Caco-2 (cell line): ENCODE measurements at regions not wholly inside any gene's neighbourhood (a gene's known extent, or its start where the extent isn't known, plus 50 kb on each side); places are given as distances from the start of the nearest gene placed in this dataset.

Source experiments
- BruUV-seq: library from RNA; stranded (reverse); fragments of 400-500 nt; replicated peaks from 2 replicates; lab custom pipeline; 2021; lab: Mats Ljungman, UMichigan
- CTCF ChIA-PET: fragments of 300-600 bp; sonication (Branson Sonifier 250); formaldehyde crosslinking; loops from one replicate; lab custom pipeline; 2022; ENCODE audit warnings: antibody characterized with exemption; lab: Charles Lee
- POLR2A ChIA-PET: fragments of 300-600 bp; sonication (Branson Sonifier 250); formaldehyde crosslinking; loops from one replicate; lab custom pipeline; 2022; ENCODE audit warnings: antibody characterized with exemption; lab: Charles Lee
- DNase-seq, 2 experiments: peaks; one replicate each; pipeline versions ENCODE4 v3.0.0 to v3.0.0-alpha.2; 2020 to 2022
- H3K27me3 ChIP-seq: replicated peaks from 2 replicates; pipeline ENCODE4 v1.6.0; 2011; ENCODE audit warnings: low read length; ENCODE audit not compliant: control insufficient read depth, insufficient read depth
- H3K36me3 ChIP-seq: 2 replicates; pipeline ENCODE4 v1.5.1; 2011; ENCODE audit warnings: low read length; ENCODE audit not compliant: control insufficient read depth, insufficient read depth
- H3K4me1 ChIP-seq: fragments of 250-450 bp; sonication (Bioruptor Pico); 2 replicates; pipeline ENCODE4 v1.5.1; 2020; ENCODE audit warnings: mild to moderate bottlenecking
- H3K4me3 ChIP-seq: 2 replicates; pipeline ENCODE4 v1.5.1; 2011; ENCODE audit warnings: low read depth, mild to moderate bottlenecking, control low read depth, low read length
- H3K9me3 ChIP-seq: fragments of 250-450 bp; sonication (Bioruptor Pico); 2 replicates; pipeline ENCODE4 v1.5.1; 2020; ENCODE audit warnings: mild to moderate bottlenecking, moderate library complexity
- H3K27ac Mint-ChIP-seq: one replicate; pipeline ENCODE4 v1.8.0; 2022; ENCODE audit warnings: mixed read lengths; ENCODE audit not compliant: unreplicated experiment
- H3K27me3 Mint-ChIP-seq: one replicate; pipeline ENCODE4 v1.8.0; 2022; ENCODE audit warnings: mixed read lengths; ENCODE audit not compliant: insufficient read depth, unreplicated experiment
- H3K36me3 Mint-ChIP-seq: one replicate; pipeline ENCODE4 v1.8.0; 2022; ENCODE audit warnings: mild to moderate bottlenecking, mixed read lengths; ENCODE audit not compliant: insufficient read depth, unreplicated experiment
- H3K4me1 Mint-ChIP-seq: one replicate; pipeline ENCODE4 v1.8.0; 2022; ENCODE audit warnings: low read depth, mixed read lengths; ENCODE audit not compliant: unreplicated experiment
- H3K4me3 Mint-ChIP-seq: one replicate; pipeline ENCODE4 v1.8.0; 2022; ENCODE audit warnings: mild to moderate bottlenecking, moderate library complexity, mixed read lengths; ENCODE audit not compliant: unreplicated experiment
- H3K9me3 Mint-ChIP-seq: one replicate; pipeline ENCODE4 v1.8.0; 2022; ENCODE audit warnings: mixed read lengths; ENCODE audit not compliant: unreplicated experiment
- CTCF ChIP-seq, 2 experiments: fragments of 200-600 bp in 1 of 2; IDR thresholded peaks; 1 replicate in 1 of 2; 2 replicates in 1 of 2; pipeline versions ENCODE4 v1.5.1 to v1.8.0; 2011 to 2022; ENCODE audit warnings: antibody characterized with exemption in 1 of 2, control low read depth in 1 of 2, inconsistent platforms in 1 of 2, low read depth in 1 of 2, low read length in 1 of 2, mild to moderate bottlenecking in 1 of 2, moderate library complexity in 1 of 2; ENCODE audit not compliant: insufficient read depth in 1 of 2, severe bottlenecking in 1 of 2, unreplicated experiment in 1 of 2
- intact Hi-C: fragments of 100-400 bp; cut with micrococcal nuclease; formaldehyde crosslinking; loops from one replicate; pipeline ENCODE4 v1.10.0; 2022; ENCODE audit not compliant: unreplicated experiment

- H3K27me3 ChIP-seq = no peaks in the 10 kb centered on the region
- H3K4me1 ChIP-seq = no peaks in the 10 kb centered on the region
- no peak for DNase-seq
- Mint-ChIP-seq H3K4me1 (no peaks in the 10 kb centered on the region), H3K36me3 (no peaks in the 10 kb centered on the region), H3K27ac (no peak overlapping the region), H3K4me3 (no peak overlapping the region), H3K9me3 (no peaks in the 10 kb centered on the region), H3K27me3 (no peaks in the 10 kb centered on the region)
- no peaks in the 10 kb centered on the region for H3K9me3 ChIP-seq
- no TSS peak for BruUV-seq
- intact Hi-C loops = no loop called here
- POLR2A ChIA-PET = no interaction called here
- no peaks in the 10 kb centered on the region for H3K36me3 ChIP-seq
- H3K4me3 ChIP-seq = no peak overlapping the region
- CTCF ChIA-PET = no interaction called here
- TF ChIP-seq CTCF (IDR thresholded peaks at IDR 0.05; ENCODE audit: insufficient read depth in 1 of 2, low read depth in 1 of 2, low read length in 1 of 2, severe bottlenecking in 1 of 2, unreplicated experiment in 1 of 2) = no peak
These were observed 220.5 kb downstream of the SLC6A15 start for GRCh38 chr12:84692071-84692470.

- BruUV-seq = no TSS peak
- H3K4me1 ChIP-seq = no peaks in the 10 kb centered on the region
- POLR2A ChIA-PET = no interaction called here
- no peaks in the 10 kb centered on the region for H3K27me3 Mint-ChIP-seq
- TF ChIP-seq CTCF (IDR thresholded peaks at IDR 0.05; ENCODE audit: insufficient read depth in 1 of 2, low read depth in 1 of 2, low read length in 1 of 2, severe bottlenecking in 1 of 2, unreplicated experiment in 1 of 2) = no peak
- no peaks in the 10 kb centered on the region for H3K36me3 ChIP-seq
- no peaks in the 10 kb centered on the region for H3K9me3 ChIP-seq
- H3K4me1 Mint-ChIP-seq = no peaks in the 10 kb centered on the region
- DNase-seq = no peak
- intact Hi-C loops = no loop called here
- CTCF ChIA-PET = no interaction called here
- no peak overlapping the region for H3K4me3 Mint-ChIP-seq
- H3K27me3 ChIP-seq = no peaks in the 10 kb centered on the region
- H3K9me3 Mint-ChIP-seq = no peaks in the 10 kb centered on the region
- H3K4me3 ChIP-seq = no peak overlapping the region
- no peak overlapping the region for H3K27ac Mint-ChIP-seq
- H3K36me3 Mint-ChIP-seq = no peaks in the 10 kb centered on the region
These were observed 221.3 kb downstream of the SLC6A15 start for GRCh38 chr12:84691266-84691665.

GRCh38 chr12:84689638-84690037, 223.0 kb downstream of the SLC6A15 start:
- Mint-ChIP-seq H3K27me3 (peaks cover 3% of the 10 kb centered on the region), H3K36me3 (no peaks in the 10 kb centered on the region), H3K9me3 (no peaks in the 10 kb centered on the region), H3K4me3 (no peak overlapping the region), H3K27ac (no peak overlapping the region), H3K4me1 (no peaks in the 10 kb centered on the region)
- BruUV-seq = no TSS peak
- intact Hi-C loops = no loop called here
- Histone ChIP-seq H3K36me3 (no peaks in the 10 kb centered on the region), H3K9me3 (no peaks in the 10 kb centered on the region), H3K4me3 (no peak overlapping the region), H3K4me1 (no peaks in the 10 kb centered on the region), H3K27me3 (no peaks in the 10 kb centered on the region)
- POLR2A ChIA-PET = no interaction called here
- no peak for TF ChIP-seq CTCF (IDR thresholded peaks at IDR 0.05; ENCODE audit: insufficient read depth in 1 of 2, low read depth in 1 of 2, low read length in 1 of 2, severe bottlenecking in 1 of 2, unreplicated experiment in 1 of 2)
- CTCF ChIA-PET = no interaction called here
- DNase-seq = no peak
